ENCODE measurements at regions not wholly inside any gene's neighbourhood (a gene's known extent, or its start where the extent isn't known, plus 50 kb on each side); places are given as distances from the start of the nearest gene placed in this dataset.
"Not testable (repeated sequence)": the region's sequence is repeated elsewhere in the genome, so short reads cannot be mapped to it uniquely, and the experiment has no call there.

DNA sequence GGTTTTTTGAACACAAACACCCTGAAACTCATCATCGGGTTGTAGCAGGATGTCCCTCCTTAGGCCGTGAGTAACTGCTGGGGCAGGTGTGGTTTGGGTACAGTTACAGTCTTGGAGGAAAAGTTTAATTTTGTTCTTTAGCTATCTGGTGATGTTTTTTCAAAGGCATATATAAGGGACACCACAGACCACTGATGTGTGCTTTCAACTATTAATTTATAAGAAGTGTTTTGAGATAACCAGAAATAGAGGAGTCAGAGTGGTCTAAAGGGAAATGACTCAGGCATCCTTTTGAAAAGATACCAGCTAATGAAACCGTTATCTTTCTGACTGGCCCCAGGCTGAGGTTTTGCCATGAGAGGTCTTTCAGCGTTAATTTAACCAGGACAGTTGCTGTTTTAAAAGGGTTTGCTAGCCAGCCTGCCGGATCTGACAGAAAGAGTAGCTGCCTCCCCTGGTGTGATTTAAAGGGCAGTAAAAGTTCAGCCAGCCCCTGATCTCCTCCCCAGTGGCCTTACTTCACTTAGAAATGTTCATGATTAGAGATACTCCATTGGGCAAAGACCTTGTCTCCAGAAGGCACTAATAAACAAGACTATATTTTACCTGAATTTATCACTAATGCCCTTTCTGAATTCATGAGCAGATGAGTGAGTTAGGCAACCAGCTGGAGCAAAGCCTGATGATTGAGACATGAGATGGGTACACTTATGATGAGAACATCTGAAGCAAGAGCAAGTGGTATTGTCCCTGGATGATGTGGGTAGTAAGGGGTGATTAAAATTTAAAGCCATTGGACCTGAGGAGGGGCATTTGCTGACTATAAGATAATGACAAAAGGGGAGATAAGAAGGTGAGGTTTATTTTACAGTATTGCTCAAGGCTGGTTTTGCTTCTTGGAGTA, 482.5 kb upstream of the TBL1XR1 start:
- peak; percentile 70 for DNase-seq (ENCODE audit: low spot score)

DNA sequence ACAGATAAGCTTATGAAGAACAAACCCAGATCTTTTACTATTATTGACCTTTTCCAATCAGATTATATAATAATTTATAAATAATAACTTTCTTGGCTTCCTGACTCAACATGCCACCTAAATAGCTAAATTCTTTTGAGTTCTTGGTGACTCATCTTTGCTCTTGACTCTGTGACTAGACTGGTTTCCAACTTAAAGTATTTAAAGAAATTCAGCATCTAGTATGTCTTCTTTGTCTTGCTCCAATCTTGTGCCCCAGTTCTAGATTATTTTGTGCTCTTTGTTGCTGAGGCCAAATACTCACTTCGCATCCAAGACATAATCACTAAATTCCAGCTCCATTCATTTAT, 483.2 kb upstream of the TBL1XR1 start:
- no peak for DNase-seq (ENCODE audit: low spot score)

DNA sequence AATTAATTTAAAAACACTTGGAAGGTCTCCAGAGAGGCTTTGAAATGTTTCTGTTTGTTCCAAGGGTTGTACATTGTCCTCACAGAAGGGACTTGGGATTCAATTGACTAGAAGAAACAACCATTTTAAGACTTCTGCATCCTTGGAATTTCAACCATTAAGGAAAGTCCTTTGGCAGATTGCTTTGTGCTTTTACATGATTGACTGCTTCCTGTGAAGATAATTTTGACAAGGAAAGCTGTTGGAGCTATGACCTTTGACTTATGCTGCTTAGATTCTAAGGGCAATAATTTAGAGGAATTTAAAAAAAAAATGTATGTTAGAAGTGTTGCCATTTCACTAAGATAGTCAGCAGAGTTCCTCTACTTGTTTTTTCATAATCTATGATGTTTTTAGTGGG, 483.9 kb upstream of the TBL1XR1 start:
- no peak for DNase-seq (ENCODE audit: low spot score)

DNA sequence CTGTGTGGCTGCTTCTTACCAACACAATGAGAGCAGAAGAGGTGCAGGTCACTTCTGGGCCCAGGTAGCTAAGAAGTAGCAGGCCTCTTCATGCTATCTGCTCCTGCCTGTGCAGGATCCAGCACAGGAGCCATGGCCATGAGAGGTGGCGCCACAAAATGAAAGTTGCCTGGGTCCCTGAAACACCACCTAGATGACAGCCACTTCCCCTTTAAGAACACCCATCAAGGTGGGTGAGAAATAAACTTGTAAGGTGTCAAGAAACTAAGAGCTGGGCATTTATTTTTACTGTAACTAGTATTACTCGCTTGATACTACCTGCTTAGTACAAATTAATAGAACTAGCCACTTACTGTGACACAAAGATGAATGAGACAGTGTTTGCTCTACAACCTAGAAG, 484.6 kb upstream of the TBL1XR1 start:
- peak; percentile 35 for DNase-seq (ENCODE audit: low spot score)

DNA sequence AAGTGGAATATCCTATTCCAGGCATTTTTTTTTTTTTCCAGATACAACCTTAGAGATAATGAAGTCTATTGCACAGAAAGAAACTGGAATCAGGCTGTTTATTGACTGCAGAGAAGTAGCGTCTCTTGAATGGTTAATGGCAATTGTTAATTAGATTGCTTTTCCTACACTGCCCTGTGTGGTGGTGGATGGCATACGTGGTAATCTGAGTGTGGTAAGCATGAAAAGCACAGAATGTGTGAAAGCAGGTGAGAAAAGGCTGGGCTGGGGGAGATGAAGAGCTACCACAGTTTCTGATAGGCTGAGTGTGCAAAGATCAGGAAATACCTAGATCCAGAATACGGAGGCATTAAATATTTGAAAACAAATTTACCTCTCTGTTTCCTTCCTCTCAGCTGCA, 486.3 kb upstream of the TBL1XR1 start:
- peak; percentile 41 for DNase-seq (ENCODE audit: low spot score)

DNA sequence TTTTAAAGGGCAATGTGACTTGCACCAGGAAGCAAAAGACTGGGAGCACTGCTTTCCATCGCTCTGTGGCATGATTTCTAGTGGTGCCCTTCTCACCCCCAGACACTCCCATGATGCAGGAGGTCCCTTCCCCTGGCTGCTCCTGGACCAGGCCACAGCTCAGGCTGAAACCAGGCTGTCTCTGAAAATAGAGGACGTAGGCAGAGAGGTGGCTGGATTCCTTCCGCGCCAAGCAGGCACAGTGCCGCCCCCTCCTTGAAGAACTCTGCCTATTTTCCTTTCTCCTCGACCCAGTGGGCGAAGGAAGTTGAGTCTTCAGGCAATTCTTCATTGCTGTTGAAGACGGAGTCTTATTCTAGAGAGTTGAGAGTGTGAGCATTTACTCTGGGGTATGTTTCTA, 489.4 kb upstream of the TBL1XR1 start:
- DNase-seq (ENCODE audit: low spot score): no peak

DNA sequence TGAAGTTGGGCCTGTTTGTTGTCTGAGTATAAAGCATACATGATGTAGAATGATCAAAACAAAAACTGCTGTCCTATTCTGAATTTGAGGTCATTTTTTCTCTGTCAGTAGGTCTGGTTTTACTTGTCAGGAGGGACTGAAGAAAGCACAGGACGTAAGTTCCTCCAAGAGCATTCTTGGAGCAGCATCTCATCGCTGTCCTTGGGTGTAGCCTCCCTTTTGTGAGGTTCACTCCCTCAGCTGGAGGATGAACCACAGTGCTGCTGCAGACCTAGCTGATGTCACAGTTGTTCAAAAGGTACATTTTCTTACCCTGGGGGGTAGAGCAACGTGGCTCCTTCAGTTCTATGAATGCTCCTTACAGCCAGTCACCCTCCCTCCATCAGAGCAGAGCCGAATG, 490.0 kb upstream of the TBL1XR1 start:
- no peak for DNase-seq (ENCODE audit: low spot score)

DNA sequence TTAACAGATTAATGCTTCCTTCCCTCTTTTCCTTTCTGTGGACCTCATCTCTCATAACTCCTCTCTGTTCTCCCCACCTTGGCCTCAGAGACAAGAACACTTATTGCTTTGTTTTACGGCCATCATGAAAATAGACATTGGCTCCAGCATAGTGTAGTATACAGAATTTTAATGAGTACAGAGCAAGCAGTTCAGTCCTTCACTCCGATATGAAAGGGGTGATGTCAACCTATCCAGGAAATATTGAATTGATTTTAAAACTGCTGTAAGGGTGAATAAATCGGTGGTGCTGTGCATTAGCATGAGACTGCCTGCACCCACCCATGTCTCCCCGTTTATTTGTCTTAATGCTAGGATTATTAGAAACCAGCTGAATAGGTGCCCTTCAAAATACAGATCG, 490.9 kb upstream of the TBL1XR1 start:
- DNase-seq (ENCODE audit: low spot score): no peak

DNA sequence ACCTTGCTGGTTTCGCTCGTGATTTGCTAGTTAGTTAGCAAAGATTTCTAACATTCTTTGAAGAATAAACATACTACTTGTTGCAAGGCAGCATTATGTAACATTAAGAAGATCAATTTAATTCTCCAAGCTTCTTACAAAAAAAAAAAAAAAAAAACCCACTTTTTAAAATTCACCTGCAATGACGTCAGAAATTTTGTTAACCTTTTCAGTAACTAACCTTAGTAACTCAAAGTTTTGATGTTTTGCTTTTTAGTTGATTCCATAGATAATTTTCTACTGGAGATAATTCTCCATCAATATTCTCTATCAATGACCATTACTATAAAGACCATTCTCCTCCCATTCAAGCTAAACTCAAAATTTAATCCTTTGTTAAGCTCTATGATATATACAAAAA, 491.8 kb upstream of the TBL1XR1 start:
- no peak for DNase-seq (ENCODE audit: low spot score)

DNA sequence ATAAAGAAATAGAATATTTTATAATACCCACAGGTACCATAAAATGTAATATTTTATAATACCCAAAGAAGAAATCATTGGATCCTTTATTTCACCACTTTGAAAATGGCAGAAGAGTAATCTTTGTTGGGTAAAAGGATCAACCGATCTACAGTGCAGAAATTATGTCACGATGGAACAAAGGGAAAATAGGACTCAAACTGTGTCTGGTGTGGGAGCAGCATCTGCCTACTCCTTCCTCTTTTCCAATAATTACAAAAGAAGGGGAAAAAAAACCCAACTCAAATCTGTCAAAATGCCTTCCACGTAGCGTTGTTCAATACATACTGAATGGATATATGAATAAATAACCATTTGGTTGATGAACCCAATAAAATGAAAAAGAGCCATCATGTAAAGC, 492.6 kb upstream of the TBL1XR1 start:
- no peak for DNase-seq (ENCODE audit: low spot score)

DNA sequence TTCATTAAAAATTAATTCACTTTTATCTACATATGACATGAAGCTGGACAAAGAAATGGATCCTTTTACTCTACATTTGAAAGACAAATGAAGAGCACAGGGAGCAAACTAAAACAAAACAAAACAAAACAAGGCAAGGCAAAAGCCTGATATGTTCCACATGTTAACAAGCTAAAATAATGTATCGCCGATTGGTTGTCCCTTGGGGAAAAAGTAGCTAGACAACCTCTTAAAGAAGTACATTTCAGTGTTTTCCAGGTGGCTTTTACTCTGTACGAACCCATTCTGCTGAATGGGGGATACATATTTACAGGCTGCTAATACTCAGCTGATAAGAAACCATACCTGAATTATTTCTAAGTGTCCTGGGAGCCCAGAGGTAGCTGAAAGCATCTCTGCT, 493.0 kb upstream of the TBL1XR1 start:
- no peak for DNase-seq (ENCODE audit: low spot score)

DNA sequence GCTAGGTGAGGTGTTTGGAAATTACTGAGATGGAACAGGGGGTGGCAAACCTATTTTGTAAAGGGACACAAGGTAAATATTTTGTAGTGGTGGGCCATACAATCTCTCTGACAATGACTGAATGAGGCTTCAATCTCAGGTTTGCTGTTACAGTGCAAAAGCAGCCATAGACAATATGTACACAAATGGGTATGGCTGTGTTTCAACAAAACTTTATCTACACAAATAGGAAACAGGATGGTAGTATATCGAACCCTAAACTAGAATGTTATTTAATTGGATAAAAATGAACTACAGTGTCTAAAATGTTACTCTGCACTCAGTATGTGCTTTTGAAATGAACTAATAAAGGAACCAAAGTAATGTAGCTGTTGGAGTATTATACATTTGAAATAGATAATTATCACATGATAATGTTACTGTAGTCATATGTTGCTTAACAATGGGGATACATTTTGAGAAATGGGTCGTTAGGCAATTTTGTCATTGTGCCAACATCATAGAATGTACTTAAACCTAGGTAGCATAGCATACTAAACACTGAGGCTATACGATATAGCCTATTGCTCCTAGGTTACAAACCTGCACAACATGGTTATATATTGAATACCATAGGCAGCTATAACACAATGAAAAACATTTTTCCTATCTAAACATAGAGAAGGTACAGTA, 495.2 kb upstream of the TBL1XR1 start:
- no peak for DNase-seq (ENCODE audit: low spot score)

DNA sequence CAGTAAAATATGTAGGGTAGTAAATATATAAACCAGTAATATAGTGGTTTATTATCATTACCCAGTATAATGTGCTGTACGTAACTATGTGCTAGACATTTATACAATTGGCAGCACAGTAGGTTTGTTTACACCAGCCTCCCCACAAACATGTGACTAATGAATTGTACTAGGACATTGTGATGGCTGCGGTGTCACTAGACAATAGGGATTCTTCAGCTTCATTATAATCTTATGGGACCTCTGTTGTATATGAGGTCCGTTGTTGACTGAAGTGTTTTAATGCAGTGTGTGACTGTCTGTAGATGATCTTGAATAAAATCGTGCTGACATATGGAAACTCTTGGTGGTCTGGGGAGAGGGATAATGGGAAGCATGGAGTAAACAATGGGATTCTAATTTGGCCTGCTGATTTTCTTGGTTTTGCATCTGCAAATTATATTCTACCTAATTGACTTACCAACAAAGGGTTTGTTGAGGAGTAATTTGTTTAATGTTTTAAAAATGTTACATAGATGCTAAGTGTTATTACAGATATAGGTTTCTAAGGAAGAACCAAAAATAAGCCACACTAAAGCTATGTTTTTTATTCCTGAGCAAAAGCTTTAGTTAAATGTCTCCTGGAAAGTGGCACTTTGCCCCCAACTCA, 496.5 kb upstream of the TBL1XR1 start:
- no peak for DNase-seq (ENCODE audit: low spot score)

DNA sequence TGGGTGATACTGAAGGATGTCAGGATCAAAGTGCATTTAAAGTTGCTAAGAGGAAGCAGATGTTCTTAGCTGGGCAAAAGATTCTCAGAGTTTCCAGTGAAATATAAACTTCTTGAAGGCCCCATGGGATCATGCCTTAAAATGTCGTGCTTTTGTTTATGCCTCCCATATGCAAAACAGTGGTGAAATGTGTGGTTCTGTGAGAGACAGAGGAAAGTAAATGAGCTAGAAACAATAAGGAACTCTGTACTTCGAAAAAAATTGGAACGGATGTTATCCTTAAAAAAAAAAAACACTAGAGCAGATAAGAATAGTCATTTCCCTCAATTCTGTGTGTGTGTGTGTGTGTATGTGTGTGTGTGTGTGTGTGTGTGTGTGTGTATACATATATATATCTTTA, 497.0 kb upstream of the TBL1XR1 start:
- no peak for DNase-seq (ENCODE audit: low spot score)

DNA sequence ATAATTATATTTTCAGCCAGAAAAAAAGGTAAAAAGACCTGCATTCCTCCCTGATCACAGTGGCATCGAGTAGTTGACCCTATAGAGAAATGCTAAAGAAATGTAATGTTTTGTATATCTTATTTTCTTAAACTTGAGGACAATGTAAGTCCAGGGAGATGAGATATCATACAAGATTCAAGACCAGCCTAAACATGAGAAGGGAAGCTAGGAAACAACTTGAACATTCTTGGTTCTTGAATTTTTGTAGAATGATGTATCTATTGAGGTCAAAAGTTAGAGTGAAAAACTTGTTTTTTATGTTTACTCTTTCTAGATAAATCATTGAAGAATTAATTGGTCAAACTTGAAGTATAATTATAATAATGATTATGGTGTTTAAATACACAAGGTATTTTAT, 497.7 kb upstream of the TBL1XR1 start:
- DNase-seq (ENCODE audit: low spot score): no peak

DNA sequence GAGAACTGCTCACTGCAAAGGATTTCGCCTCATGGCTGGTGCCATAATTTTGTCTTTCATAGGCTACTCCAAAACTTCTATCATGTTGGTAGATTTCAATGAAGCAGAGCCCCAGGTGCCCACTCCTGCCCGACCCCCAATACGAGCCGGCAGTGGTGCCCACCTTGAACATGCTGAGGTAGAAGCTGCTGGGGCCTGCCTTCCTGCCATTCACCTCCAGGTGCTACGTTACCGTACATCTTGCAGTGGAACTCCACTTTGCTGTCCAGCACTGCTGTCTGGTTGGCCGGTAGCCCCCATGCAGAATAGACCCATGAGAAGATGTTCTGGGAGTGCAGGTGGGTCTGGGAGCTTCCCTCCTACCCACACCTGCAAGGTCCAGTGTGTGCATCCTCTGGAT, 502.8 kb upstream of the TBL1XR1 start:
- no peak for DNase-seq (ENCODE audit: low spot score)

DNA sequence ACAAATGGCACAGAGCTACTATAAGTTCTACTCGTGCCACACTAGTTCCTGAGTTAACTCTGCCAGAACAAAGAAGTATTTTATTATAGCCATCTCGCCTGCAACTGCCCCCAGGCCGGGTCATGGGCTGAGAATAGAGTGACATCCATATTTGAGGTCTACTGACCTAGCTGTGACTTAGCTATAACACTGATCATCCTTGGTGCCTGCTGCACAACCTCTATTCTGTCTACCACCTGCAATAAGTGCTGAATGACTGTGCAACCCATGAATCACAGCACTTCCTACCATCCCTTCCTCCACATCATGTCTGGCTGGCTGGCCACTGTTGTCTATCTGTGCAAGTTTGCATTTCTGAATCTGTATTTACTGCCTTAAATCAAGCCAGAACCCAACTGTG, 506.5 kb upstream of the TBL1XR1 start:
- no peak for DNase-seq (ENCODE audit: low spot score)

DNA sequence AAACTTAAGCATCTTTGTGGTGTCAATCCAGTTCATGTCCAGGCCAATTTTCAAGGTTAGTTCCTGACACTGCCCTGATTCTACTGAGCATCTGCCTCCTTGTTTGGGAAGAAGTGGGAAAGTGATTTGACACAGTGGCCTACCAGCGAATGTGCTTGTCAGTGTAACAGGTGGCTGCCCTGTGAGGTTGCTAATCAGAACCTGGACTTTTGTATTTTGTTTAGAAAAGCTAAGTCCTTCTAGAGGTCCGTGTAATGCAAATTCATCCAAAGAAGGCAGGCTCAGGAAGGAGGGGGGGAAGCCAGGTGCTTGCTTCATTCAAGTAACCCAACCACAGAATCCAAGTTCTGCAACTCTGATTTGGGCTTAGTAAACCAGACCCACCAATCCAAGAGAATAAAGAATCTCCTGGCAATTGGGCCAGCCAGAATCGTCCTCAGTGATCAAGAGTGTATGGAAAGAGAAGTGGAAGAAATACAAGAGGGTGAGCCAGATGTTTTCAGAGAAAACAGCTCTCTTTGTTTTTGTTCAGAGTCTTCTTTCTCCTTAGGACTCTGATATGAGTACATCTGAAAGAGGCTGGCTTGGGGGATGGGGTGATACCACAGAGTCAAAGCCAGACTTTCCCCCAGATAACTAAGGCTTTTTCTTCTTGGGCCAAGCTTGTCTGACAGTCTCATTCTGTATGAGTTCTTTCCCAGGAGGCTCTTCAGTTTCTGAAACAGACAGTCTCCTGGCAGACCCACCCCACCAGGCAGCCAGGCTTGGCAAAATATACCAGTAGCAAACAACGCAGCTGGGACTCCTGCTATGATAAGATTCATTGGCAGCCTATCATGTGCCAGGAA, 508.9 kb upstream of the TBL1XR1 start:
- DNase-seq (ENCODE audit: low spot score): no peak

DNA sequence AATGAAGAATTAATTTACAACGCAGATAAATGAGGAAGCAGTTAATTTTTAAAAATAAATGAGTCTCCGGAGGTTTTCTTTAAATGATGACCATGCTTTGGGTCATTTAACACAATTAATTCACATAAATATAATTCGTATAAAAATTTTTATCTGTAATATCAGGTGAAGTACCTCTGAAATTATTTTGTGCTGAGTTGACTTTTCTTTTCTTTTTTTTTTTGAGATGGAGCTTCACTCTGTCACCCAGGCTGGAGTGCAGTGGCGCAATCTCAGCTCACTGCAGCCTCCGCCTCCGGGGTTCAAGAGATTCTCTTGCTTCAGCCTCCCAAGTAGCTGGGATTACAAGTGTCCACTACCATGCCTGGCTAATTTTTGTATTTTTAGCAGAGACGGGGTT, 512.2 kb upstream of the TBL1XR1 start:
- not testable (repeated sequence) for DNase-seq (ENCODE audit: low spot score)

DNA sequence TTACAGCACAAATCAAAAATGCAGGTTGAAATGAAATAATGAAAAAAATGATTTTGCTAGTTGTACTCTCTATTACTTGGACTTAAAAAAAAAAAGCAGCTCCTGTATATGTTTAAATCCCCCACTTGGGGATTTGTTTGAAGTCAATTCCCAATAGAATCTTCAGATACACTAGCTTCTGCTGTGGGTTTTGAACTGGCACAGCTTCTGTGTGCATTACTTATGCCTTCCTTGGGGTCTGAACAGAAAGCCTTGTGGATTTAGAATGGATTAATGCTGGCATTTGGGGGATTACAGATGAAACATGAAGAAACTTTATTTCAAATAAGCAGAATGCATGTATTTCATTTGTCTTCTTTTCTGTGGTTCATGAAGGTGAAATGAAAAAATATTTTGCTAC, 513.2 kb upstream of the TBL1XR1 start:
- DNase-seq (ENCODE audit: low spot score): no peak

DNA sequence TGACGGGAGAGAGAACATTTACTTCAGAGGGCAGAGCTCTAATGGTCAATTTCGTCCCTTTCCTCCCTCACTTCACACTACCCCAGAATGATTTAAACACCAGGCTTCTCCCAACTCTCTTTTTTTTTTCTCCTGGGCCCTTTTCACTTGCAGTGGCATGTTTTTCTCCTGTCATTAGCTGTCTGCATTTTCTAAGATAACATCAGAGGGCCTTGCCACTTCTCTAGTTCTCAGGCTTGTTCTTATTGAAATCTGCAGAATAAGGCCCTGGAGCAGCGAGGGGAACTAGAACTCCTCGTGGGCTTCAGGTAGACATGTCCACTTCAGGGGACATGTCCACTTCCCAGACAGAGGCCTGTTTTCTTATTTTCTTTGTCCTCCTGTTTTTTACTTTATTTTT, 514.4 kb upstream of the TBL1XR1 start:
- DNase-seq (ENCODE audit: low spot score): no peak

All from CD4-positive, alpha-beta T cell treated with Interleukin-2 at 100 ng/mL for 4 hours (primary cell).